DND-41 (cell line): ENCODE measurements at regions not wholly inside any gene's neighbourhood (a gene's known extent, or its start where the extent isn't known, plus 50 kb on each side); places are given as distances from the start of the nearest gene placed in this dataset.

Experiments used
- ATAC-seq: fragments of 200-7000 bp; cut with Tn5 transposase; 3 replicates; pipeline ENCODE4 v1.9.1; 2021; ENCODE audit warnings: low read depth; ENCODE audit not compliant: insufficient read depth
- DNase-seq: peaks from one replicate; pipeline ENCODE4 v3.0.0-alpha.2; 2020
- H2AFZ ChIP-seq: 2 replicates; pipeline ENCODE4 v1.6.0; 2012; ENCODE audit warnings: low read depth, low read length
- H3K27ac ChIP-seq: 2 replicates; pipeline ENCODE4 v1.5.1; 2012; ENCODE audit warnings: low read length, inconsistent platforms
- H3K27me3 ChIP-seq: fragments of 200-600 bp; sonication (generic); 2 replicates; pipeline ENCODE4 v1.6.0; 2012; ENCODE audit warnings: low read length, mild to moderate bottlenecking, inconsistent platforms; ENCODE audit not compliant: insufficient read depth, poor library complexity
- H3K36me3 ChIP-seq: 2 replicates; pipeline ENCODE4 v1.5.1; 2012; ENCODE audit warnings: low read length, inconsistent platforms; ENCODE audit not compliant: insufficient read depth
- H3K4me1 ChIP-seq: 2 replicates; pipeline ENCODE4 v1.5.1; 2012; ENCODE audit warnings: mild to moderate bottlenecking, low read length; ENCODE audit not compliant: insufficient read depth
- H3K4me2 ChIP-seq: 2 replicates; pipeline ENCODE4 v1.6.0; 2012; ENCODE audit warnings: mild to moderate bottlenecking, moderate library complexity, low read length, inconsistent platforms; ENCODE audit not compliant: insufficient read depth
- H3K4me3 ChIP-seq, 2 experiments: fragments of 200-600 bp in 1 of 2; shearing (Covaris generic) in 1 of 2; 2 replicates each; pipeline ENCODE4 v1.5.1; 2012 to 2016; ENCODE audit warnings: inconsistent platforms in 2 of 2, low read length in 2 of 2, mild to moderate bottlenecking in 2 of 2, low read depth in 1 of 2, moderate library complexity in 1 of 2
- H3K79me2 ChIP-seq: 2 replicates; pipeline ENCODE4 v1.6.0; 2012; ENCODE audit warnings: low read length, inconsistent platforms; ENCODE audit not compliant: insufficient read depth
- H3K9ac ChIP-seq: 2 replicates; pipeline ENCODE4 v1.6.0; 2012; ENCODE audit warnings: low read depth, mild to moderate bottlenecking, inconsistent platforms, low read length, moderate library complexity
- H3K9me3 ChIP-seq: 2 replicates; pipeline ENCODE4 v1.5.1; 2012; ENCODE audit warnings: low read length, moderate library complexity, mild to moderate bottlenecking, inconsistent platforms; ENCODE audit not compliant: insufficient read depth, severe bottlenecking
- H4K20me1 ChIP-seq: 2 replicates; pipeline ENCODE4 v1.6.0; 2012; ENCODE audit warnings: low read length; ENCODE audit not compliant: insufficient read depth
- CTCF ChIP-seq: IDR thresholded peaks from 2 replicates; pipeline ENCODE4 v1.5.1; 2012; ENCODE audit warnings: borderline replicate concordance, low read length, moderate library complexity, mild to moderate bottlenecking; ENCODE audit not compliant: poor library complexity, severe bottlenecking; ENCODE audit errors: extremely low read depth
- EZH2 ChIP-seq: IDR thresholded peaks from 3 replicates; pipeline ENCODE4 v1.6.1; 2012; ENCODE audit warnings: borderline replicate concordance, low read depth, mild to moderate bottlenecking, moderate library complexity, low read length, inconsistent platforms; ENCODE audit not compliant: severe bottlenecking

- H3K4me1 ChIP-seq: no peaks in the 10 kb centered on the region
- no peak for ATAC-seq
- no peak for TF ChIP-seq EZH2
- TF ChIP-seq CTCF: no peak
- no peak overlapping the region for H3K4me3 ChIP-seq
- H3K27ac ChIP-seq: no peak overlapping the region
- no peaks in the 10 kb centered on the region for H4K20me1 ChIP-seq
- no peaks in the 10 kb centered on the region for H3K36me3 ChIP-seq
- no peak overlapping the region for H2AFZ ChIP-seq
- DNase-seq: no peak
- H3K27me3 ChIP-seq: no peaks in the 10 kb centered on the region
- H3K79me2 ChIP-seq: no peaks in the 10 kb centered on the region
- no peak overlapping the region for H3K9ac ChIP-seq
- no peaks in the 10 kb centered on the region for H3K9me3 ChIP-seq
- H3K4me2 ChIP-seq: no peak overlapping the region
These were observed 591.6 kb downstream of the ISL1 start for GRCh38 chr5:51974834-51975233.

GRCh38 chr5:51977014-51977413 is 593.8 kb downstream of the ISL1 start:
- Histone ChIP-seq H3K4me2 (no peak overlapping the region), H4K20me1 (no peaks in the 10 kb centered on the region), H3K79me2 (no peaks in the 10 kb centered on the region), H3K4me1 (no peaks in the 10 kb centered on the region), H3K9ac (no peak overlapping the region), H3K9me3 (no peaks in the 10 kb centered on the region), H3K27me3 (no peaks in the 10 kb centered on the region), H3K27ac (no peak overlapping the region), H3K36me3 (no peaks in the 10 kb centered on the region), H2AFZ (no peak overlapping the region), H3K4me3 (no peak overlapping the region)
- ATAC-seq (no peak), DNase-seq (no peak)
- no peak for TF ChIP-seq CTCF

- Histone ChIP-seq H2AFZ (no peak overlapping the region), H3K4me2 (no peak overlapping the region), H3K27ac (no peak overlapping the region), H3K79me2 (no peaks in the 10 kb centered on the region), H3K27me3 (no peaks in the 10 kb centered on the region), H3K36me3 (no peaks in the 10 kb centered on the region), H3K9me3 (no peaks in the 10 kb centered on the region), H3K9ac (no peak overlapping the region), H3K4me3 (no peak overlapping the region), H4K20me1 (no peaks in the 10 kb centered on the region), H3K4me1 (no peaks in the 10 kb centered on the region)
- TF ChIP-seq EZH2: no peak
- TF ChIP-seq CTCF: no peak
- DNase-seq: no peak
- ATAC-seq: no peak
These were observed 599.9 kb downstream of the ISL1 start for GRCh38 chr5:51983161-51983560.

GRCh38 chr5:51986733-51987132 is 603.5 kb downstream of the ISL1 start:
- Histone ChIP-seq H3K27me3 (no peaks in the 10 kb centered on the region), H3K79me2 (no peaks in the 10 kb centered on the region), H3K9me3 (no peaks in the 10 kb centered on the region), H3K4me1 (no peaks in the 10 kb centered on the region), H3K36me3 (no peaks in the 10 kb centered on the region), H2AFZ (no peak overlapping the region), H4K20me1 (no peaks in the 10 kb centered on the region), H3K9ac (no peak overlapping the region), H3K4me3 (no peak overlapping the region), H3K4me2 (no peak overlapping the region), H3K27ac (no peak overlapping the region)
- ATAC-seq (no peak), DNase-seq (no peak)
- no peak for TF ChIP-seq EZH2
- TF ChIP-seq CTCF: no peak
